LNCAP (cell line): ENCODE measurements at regions not wholly inside any gene's neighbourhood (a gene's known extent, or its start where the extent isn't known, plus 50 kb on each side); places are given as distances from the start of the nearest gene placed in this dataset.

Source experiments
- TF ChIP-seq, protein P1 (sequence below): fragments of 450-650 bp; IDR thresholded peaks from 2 replicates; pipeline ENCODE4 v1.5.1; 2017; ENCODE audit warnings: mild to moderate bottlenecking

GRCh38 chr16:49165025-49165424 is 116.6 kb downstream of the CBLN1 start:
- TF ChIP-seq, protein P1, sequence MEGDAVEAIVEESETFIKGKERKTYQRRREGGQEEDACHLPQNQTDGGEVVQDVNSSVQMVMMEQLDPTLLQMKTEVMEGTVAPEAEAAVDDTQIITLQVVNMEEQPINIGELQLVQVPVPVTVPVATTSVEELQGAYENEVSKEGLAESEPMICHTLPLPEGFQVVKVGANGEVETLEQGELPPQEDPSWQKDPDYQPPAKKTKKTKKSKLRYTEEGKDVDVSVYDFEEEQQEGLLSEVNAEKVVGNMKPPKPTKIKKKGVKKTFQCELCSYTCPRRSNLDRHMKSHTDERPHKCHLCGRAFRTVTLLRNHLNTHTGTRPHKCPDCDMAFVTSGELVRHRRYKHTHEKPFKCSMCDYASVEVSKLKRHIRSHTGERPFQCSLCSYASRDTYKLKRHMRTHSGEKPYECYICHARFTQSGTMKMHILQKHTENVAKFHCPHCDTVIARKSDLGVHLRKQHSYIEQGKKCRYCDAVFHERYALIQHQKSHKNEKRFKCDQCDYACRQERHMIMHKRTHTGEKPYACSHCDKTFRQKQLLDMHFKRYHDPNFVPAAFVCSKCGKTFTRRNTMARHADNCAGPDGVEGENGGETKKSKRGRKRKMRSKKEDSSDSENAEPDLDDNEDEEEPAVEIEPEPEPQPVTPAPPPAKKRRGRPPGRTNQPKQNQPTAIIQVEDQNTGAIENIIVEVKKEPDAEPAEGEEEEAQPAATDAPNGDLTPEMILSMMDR = no peak

DNA sequence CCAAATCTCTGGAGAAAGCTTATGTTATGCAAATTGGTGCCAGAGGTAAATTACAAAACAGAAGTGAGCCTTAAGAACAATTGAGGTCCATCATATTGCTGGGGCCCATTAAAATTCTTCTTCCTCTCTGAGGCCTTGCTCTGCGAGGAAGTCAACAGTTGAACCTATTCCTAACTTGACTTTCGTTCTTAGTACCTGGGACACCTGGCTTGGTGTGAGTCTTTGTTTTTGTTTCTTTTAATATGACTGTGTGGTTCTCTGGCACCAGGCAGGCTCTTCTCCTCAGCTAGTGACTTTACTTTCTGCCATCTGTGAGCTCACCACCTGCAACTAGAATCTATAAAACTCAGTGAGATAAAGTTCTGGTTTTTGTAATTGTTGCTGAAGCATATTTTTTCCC is 120.4 kb downstream of the CBLN1 start:
- TF ChIP-seq, protein P1 = no peak

GRCh38 chr16:49158029-49158642 is 123.5 kb downstream of the CBLN1 start:
- TF ChIP-seq, protein P1 = no peak

- TF ChIP-seq, protein P1 = no peak
Measured at GRCh38 chr16:49150341-49150740, 131.3 kb downstream of the CBLN1 start.

GRCh38 chr16:49148410-49148809 is 133.2 kb downstream of the CBLN1 start:
- TF ChIP-seq, protein P1 = no peak

DNA sequence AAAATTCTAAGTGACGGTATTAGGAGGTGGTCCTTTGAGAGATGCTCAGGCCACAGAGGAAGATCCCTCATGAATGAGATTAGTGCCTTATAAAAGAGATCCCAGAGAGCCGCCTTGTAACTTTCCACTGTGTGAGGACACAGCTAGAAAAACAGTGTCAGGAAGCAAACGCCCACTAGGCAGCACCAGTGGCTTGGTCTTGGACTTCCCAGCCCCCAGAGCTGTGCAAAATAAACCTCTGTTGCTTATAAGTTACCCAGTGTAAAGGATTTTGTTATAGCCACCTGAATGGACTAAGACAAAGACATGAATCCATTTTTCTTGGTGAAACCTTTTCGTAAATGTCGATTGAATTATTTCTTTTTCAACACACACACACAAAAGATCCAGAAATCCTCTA is 141.0 kb downstream of the CBLN1 start:
- TF ChIP-seq, protein P1 = no peak

DNA sequence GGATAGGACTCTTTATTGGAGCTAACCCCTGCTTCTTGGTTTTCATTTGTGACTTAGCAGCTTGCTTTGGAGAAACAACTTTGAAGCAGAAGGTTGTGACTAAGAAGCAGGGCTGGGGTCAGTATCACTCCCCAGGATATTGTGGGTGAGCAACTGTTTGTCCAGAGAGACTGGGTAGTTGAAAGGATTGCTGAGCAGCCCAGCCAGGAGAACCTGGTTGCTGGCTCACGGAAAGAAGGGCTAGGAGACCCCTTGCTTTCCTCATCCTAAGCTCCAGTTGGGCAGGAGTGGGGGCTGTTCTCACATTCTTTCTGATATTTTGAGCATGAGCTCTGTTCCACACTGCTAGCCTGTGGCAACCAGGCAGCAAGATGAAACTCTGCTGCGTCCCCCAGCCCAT is 151.2 kb downstream of the CBLN1 start:
- TF ChIP-seq, protein P1 = no peak

DNA sequence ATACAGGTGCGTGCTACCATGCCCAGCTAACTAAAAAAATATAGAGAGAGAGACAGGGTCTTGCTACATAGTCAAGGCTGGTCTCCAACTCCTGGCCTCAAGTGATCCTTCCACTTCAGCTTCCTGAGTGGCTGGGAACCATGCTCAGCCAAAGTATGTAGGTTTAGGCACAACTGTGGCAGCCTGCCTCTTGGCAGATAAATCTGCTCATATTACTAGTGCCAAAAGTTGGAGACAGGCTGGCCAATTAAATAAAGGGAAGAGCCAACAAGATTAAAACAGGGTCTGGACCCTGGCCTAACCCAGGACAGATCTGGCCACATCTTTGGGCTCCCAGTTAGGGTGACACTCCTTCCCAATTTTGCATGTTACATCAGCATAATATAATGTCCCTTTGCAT is 151.7 kb downstream of the CBLN1 start:
- TF ChIP-seq, protein P1 = no peak
